ENCODE measurements at regions not wholly inside any gene's neighbourhood (a gene's known extent, or its start where the extent isn't known, plus 50 kb on each side); places are given as distances from the start of the nearest gene placed in this dataset.

DNA sequence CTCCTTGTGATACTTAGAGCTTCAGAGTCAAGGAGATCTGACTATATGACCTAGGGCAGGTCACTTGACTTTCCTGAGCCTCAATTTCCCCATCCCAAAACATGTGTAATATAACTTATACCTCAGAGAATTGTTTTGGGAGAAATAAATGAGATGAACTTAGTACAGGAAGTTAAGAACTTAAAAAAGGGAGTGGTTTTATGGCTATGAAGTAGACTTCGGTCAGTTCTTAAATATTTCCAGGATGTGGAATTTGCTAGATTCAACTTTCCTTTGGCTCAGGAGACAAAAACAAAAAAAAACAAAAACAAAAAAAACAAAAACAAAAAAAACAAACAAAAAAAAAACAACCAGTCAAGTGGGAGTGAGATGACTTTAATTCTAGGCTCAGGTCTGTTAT is 116.7 kb downstream of the EDEM1 start:
- Histone ChIP-seq H3K4me3 (no peak overlapping the region), H3K36me3 (ENCODE audit: control insufficient read depth, insufficient read depth, low read length) (no peaks in the 10 kb centered on the region), H3K27me3 (ENCODE audit: control insufficient read depth in 2 of 2, insufficient read depth in 2 of 2, low read length in 2 of 2) (peaks cover 15 to 26% of the 10 kb centered on the region in 2 experiments), H4K20me1 (replicated peaks; ENCODE audit: control insufficient read depth, insufficient read depth, low read length) (no peaks in the 10 kb centered on the region), H3K9me3 (replicated peaks; ENCODE audit: control insufficient read depth, insufficient read depth, low read depth, low read length) (no peaks in the 10 kb centered on the region), H3K4me1 (replicated peaks in 1 of 2; ENCODE audit: control insufficient read depth in 2 of 2, insufficient read depth in 2 of 2, low read length in 2 of 2) (no peaks in the 10 kb centered on the region), H3K9ac (ENCODE audit: insufficient read depth in 1 of 2, low read depth in 2 of 2, low read length in 2 of 2) (no peak overlapping the region), H3K27ac (ENCODE audit: extremely low read depth, low read depth, low read length) (no peak overlapping the region), H3K9me1 (ENCODE audit: control insufficient read depth, insufficient read depth, low read length) (no peaks in the 10 kb centered on the region), H3K79me2 (ENCODE audit: control insufficient read depth, insufficient read depth, low read length) (no peaks in the 10 kb centered on the region), H3K4me2 (ENCODE audit: insufficient read depth, low read length) (no peak overlapping the region), H2AFZ (ENCODE audit: low read depth, low read length) (no peak overlapping the region)
- DNase-seq (ENCODE audit: extremely low read depth in 1 of 4, low spot score in 3 of 4), result no peak
- POLR2A ChIA-PET, result no interaction called here
- intact Hi-C loops (cut with micrococcal nuclease) (loop anchor here (2.0 kb wide), 1 partner anchor 77 kb away; no protein-coding TSS in a partner anchor), in situ Hi-C loops (cut with MboI) (loop anchor here (25.0 kb wide), 1 partner anchor 1483 kb away; no protein-coding TSS in a partner anchor)
- no peak for ATAC-seq
- WGBS (ENCODE audit: insufficient coverage, low coverage, missing lambda C conversion rate), result 10% methylated on average over 1 of the region's 1 CpG
- no peak for FAIRE-seq
- no TSS peak for BruUV-seq (replicated peaks)
- CTCF ChIA-PET (ENCODE audit: low intra/inter-chr PET ratio), result no interaction called here
- no peak for TF ChIP-seq FOXP1 (CRISPR knock-in tag; IDR thresholded peaks at IDR 0.05)
- TF ChIP-seq CBX1 (IDR thresholded peaks at IDR 0.05; ENCODE audit: low read depth), result no peak
- TF ChIP-seq, protein P1, sequence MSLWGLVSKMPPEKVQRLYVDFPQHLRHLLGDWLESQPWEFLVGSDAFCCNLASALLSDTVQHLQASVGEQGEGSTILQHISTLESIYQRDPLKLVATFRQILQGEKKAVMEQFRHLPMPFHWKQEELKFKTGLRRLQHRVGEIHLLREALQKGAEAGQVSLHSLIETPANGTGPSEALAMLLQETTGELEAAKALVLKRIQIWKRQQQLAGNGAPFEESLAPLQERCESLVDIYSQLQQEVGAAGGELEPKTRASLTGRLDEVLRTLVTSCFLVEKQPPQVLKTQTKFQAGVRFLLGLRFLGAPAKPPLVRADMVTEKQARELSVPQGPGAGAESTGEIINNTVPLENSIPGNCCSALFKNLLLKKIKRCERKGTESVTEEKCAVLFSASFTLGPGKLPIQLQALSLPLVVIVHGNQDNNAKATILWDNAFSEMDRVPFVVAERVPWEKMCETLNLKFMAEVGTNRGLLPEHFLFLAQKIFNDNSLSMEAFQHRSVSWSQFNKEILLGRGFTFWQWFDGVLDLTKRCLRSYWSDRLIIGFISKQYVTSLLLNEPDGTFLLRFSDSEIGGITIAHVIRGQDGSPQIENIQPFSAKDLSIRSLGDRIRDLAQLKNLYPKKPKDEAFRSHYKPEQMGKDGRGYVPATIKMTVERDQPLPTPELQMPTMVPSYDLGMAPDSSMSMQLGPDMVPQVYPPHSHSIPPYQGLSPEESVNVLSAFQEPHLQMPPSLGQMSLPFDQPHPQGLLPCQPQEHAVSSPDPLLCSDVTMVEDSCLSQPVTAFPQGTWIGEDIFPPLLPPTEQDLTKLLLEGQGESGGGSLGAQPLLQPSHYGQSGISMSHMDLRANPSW (CRISPR knock-in tag; IDR thresholded peaks at IDR 0.05), result no peak
- TF ChIP-seq ZNF347 (CRISPR knock-in tag; IDR thresholded peaks at IDR 0.05; ENCODE audit: low read depth), result no peak
- no peak for TF ChIP-seq TSC22D4 (tag; IDR thresholded peaks at IDR 0.05)
- no peak for TF ChIP-seq SREBF1 (IDR thresholded peaks at IDR 0.05; ENCODE audit: borderline replicate concordance, low read depth, low read length)
- no peak for TF ChIP-seq HDAC1 (IDR thresholded peaks at IDR 0.05)
- no peak for TF ChIP-seq YY1 (IDR thresholded peaks at IDR 0.05; ENCODE audit: borderline replicate concordance in 1 of 3, control insufficient read depth in 1 of 3, extremely low read depth in 1 of 3, insufficient read depth in 3 of 3, insufficient read length in 1 of 3, insufficient replicate concordance in 2 of 3, low read depth in 1 of 3, low read length in 2 of 3)
- no peak for TF ChIP-seq RUNX1 (IDR thresholded peaks at IDR 0.05; ENCODE audit: low read depth)
- TF ChIP-seq KDM1A (IDR thresholded peaks at IDR 0.05), result no peak
- TF ChIP-seq, protein P2, sequence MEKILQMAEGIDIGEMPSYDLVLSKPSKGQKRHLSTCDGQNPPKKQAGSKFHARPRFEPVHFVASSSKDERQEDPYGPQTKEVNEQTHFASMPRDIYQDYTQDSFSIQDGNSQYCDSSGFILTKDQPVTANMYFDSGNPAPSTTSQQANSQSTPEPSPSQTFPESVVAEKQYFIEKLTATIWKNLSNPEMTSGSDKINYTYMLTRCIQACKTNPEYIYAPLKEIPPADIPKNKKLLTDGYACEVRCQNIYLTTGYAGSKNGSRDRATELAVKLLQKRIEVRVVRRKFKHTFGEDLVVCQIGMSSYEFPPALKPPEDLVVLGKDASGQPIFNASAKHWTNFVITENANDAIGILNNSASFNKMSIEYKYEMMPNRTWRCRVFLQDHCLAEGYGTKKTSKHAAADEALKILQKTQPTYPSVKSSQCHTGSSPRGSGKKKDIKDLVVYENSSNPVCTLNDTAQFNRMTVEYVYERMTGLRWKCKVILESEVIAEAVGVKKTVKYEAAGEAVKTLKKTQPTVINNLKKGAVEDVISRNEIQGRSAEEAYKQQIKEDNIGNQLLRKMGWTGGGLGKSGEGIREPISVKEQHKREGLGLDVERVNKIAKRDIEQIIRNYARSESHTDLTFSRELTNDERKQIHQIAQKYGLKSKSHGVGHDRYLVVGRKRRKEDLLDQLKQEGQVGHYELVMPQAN (IDR thresholded peaks at IDR 0.05; ENCODE audit: borderline replicate concordance), result no peak
- no peak for TF ChIP-seq XRCC5 (IDR thresholded peaks at IDR 0.05; ENCODE audit: low read depth, low read length)
- TF ChIP-seq MTA1 (IDR thresholded peaks at IDR 0.05; ENCODE audit: borderline replicate concordance), result no peak
- TF ChIP-seq, protein P3, sequence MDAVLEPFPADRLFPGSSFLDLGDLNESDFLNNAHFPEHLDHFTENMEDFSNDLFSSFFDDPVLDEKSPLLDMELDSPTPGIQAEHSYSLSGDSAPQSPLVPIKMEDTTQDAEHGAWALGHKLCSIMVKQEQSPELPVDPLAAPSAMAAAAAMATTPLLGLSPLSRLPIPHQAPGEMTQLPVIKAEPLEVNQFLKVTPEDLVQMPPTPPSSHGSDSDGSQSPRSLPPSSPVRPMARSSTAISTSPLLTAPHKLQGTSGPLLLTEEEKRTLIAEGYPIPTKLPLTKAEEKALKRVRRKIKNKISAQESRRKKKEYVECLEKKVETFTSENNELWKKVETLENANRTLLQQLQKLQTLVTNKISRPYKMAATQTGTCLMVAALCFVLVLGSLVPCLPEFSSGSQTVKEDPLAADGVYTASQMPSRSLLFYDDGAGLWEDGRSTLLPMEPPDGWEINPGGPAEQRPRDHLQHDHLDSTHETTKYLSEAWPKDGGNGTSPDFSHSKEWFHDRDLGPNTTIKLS (IDR thresholded peaks at IDR 0.05; ENCODE audit: borderline replicate concordance, low read depth), result no peak
- TF ChIP-seq EHMT2 (IDR thresholded peaks at IDR 0.05), result no peak
